GM23338 (cell line): ENCODE measurements at regions not wholly inside any gene's neighbourhood (a gene's known extent, or its start where the extent isn't known, plus 50 kb on each side); places are given as distances from the start of the nearest gene placed in this dataset.

Experiments used
- ATAC-seq: fragments of 200-7000 bp; cut with Tn5 transposase; 3 replicates; pipeline ENCODE4 v1.9.1; 2020
- DNase-seq: peaks from one replicate; pipeline ENCODE4 v3.0.0-alpha.2; 2015; ENCODE audit warnings: low spot score
- H2AFZ ChIP-seq: fragments of 200-600 bp; sonication (generic); 2 replicates; pipeline ENCODE4 v1.8.0; 2016; ENCODE audit warnings: antibody characterized with exemption, mild to moderate bottlenecking, moderate library complexity
- H3F3A ChIP-seq: fragments of 200-600 bp; sonication (generic); replicated peaks from 2 replicates; pipeline ENCODE4 v1.8.0; 2017; ENCODE audit warnings: antibody characterized with exemption, mixed run types, low read depth
- H3K27ac ChIP-seq: fragments of 200-600 bp; sonication (generic); 2 replicates; pipeline ENCODE4 v1.6.1; 2016; ENCODE audit warnings: low read depth
- H3K27me3 ChIP-seq: fragments of 200-600 bp; sonication (generic); 2 replicates; pipeline ENCODE4 v1.8.0; 2016; ENCODE audit warnings: mild to moderate bottlenecking, mixed run types, moderate library complexity; ENCODE audit not compliant: insufficient read depth
- H3K36me3 ChIP-seq: fragments of 200-600 bp; sonication (generic); 2 replicates; pipeline ENCODE4 v1.8.0; 2016; ENCODE audit warnings: mild to moderate bottlenecking; ENCODE audit not compliant: insufficient read depth
- H3K4me1 ChIP-seq: fragments of 200-600 bp; sonication (generic); 2 replicates; pipeline ENCODE4 v1.8.0; 2016; ENCODE audit warnings: mild to moderate bottlenecking, moderate library complexity; ENCODE audit not compliant: insufficient read depth
- H3K4me2 ChIP-seq: fragments of 200-600 bp; sonication (generic); 2 replicates; pipeline ENCODE4 v1.7.1; 2017; ENCODE audit warnings: mixed run types
- H3K4me3 ChIP-seq: fragments of 200-600 bp; sonication (generic); 2 replicates; pipeline ENCODE4 v1.6.1; 2016; ENCODE audit warnings: mixed run types
- H3K79me2 ChIP-seq: fragments of 200-600 bp; sonication (generic); replicated peaks from 2 replicates; pipeline ENCODE4 v1.8.0; 2017; ENCODE audit warnings: mild to moderate bottlenecking; ENCODE audit not compliant: insufficient read depth
- H3K9me2 ChIP-seq: fragments of 200-600 bp; sonication (generic); 2 replicates; pipeline ENCODE4 v1.8.0; 2017; ENCODE audit not compliant: insufficient read depth
- H4K20me1 ChIP-seq: fragments of 200-600 bp; sonication (generic); replicated peaks from 2 replicates; pipeline ENCODE4 v1.8.0; 2017; ENCODE audit warnings: mild to moderate bottlenecking; ENCODE audit not compliant: insufficient read depth
- H3K27ac Mint-ChIP-seq: 2 replicates; pipeline ENCODE4 v1.8.0; 2020; ENCODE audit warnings: inconsistent platforms, mild to moderate bottlenecking, moderate library complexity, mixed read lengths
- H3K27me3 Mint-ChIP-seq: 3 replicates; pipeline ENCODE4 v1.8.0; 2022; ENCODE audit warnings: low read depth, mild to moderate bottlenecking, moderate library complexity, mixed read lengths, inconsistent platforms; ENCODE audit not compliant: insufficient read depth, poor library complexity
- H3K36me3 Mint-ChIP-seq: 3 replicates; pipeline ENCODE4 v1.8.0; 2021; ENCODE audit warnings: low read depth, mild to moderate bottlenecking, inconsistent platforms, moderate library complexity, mixed read lengths
- H3K4me1 Mint-ChIP-seq: 3 replicates; pipeline ENCODE4 v1.8.0; 2020; ENCODE audit warnings: mild to moderate bottlenecking, inconsistent platforms, mixed read lengths
- H3K4me3 Mint-ChIP-seq: 3 replicates; pipeline ENCODE4 v1.8.0; 2021; ENCODE audit warnings: moderate library complexity, mild to moderate bottlenecking, inconsistent platforms, mixed read lengths
- H3K9me3 Mint-ChIP-seq: 3 replicates; pipeline ENCODE4 v1.8.0; 2020; ENCODE audit warnings: moderate library complexity, mild to moderate bottlenecking, inconsistent platforms, mixed read lengths
- CREB1 ChIP-seq: fragments of 250-450 bp; sonication (Bioruptor Pico); IDR thresholded peaks from 2 replicates; pipeline ENCODE4 v1.5.0; 2020; ENCODE audit warnings: low read depth, mild to moderate bottlenecking, moderate library complexity
- EZH2 ChIP-seq: fragments of 200-600 bp; sonication (generic); IDR thresholded peaks from one replicate; pipeline ENCODE4 v1.8.0; 2017; ENCODE audit warnings: antibody characterized with exemption, mild to moderate bottlenecking, low read depth; ENCODE audit not compliant: unreplicated experiment
- EZH2phosphoT487 ChIP-seq: fragments of 200-600 bp; sonication (generic); IDR thresholded peaks from one replicate; pipeline ENCODE4 v1.8.1; 2018; ENCODE audit warnings: antibody characterized with exemption; ENCODE audit not compliant: unreplicated experiment
- JUNB ChIP-seq: IDR thresholded peaks from one replicate; pipeline ENCODE4 v1.6.1; 2016; ENCODE audit warnings: antibody characterized with exemption; ENCODE audit not compliant: unreplicated experiment
- NANOG ChIP-seq: IDR thresholded peaks from 2 replicates; pipeline ENCODE4 v1.6.1; 2016; ENCODE audit warnings: antibody characterized with exemption, borderline replicate concordance
- POLR2AphosphoS5 ChIP-seq: IDR thresholded peaks from 2 replicates; pipeline ENCODE4 v1.6.1; 2016; ENCODE audit warnings: antibody characterized with exemption, low read depth
- STAT1 ChIP-seq: IDR thresholded peaks from one replicate; pipeline ENCODE4 v1.6.1; 2016; ENCODE audit warnings: antibody characterized with exemption; ENCODE audit not compliant: unreplicated experiment
- ZNF114 ChIP-seq: fragments of 250-450 bp; sonication (Bioruptor Pico); IDR thresholded peaks from 2 replicates; pipeline ENCODE4 v1.5.0; 2020; ENCODE audit warnings: mild to moderate bottlenecking, moderate library complexity
- ZNF331 ChIP-seq: fragments of 250-450 bp; sonication (Bioruptor Pico); IDR thresholded peaks from 2 replicates; pipeline ENCODE4 v1.5.0; 2020; ENCODE audit warnings: low read depth, mild to moderate bottlenecking, moderate library complexity
- TF ChIP-seq, protein P1 (sequence below): fragments of 250-450 bp; sonication (Bioruptor Pico); IDR thresholded peaks from 2 replicates; pipeline ENCODE4 v1.5.0; 2020; ENCODE audit warnings: mild to moderate bottlenecking, moderate library complexity
- TF ChIP-seq, protein P2 (sequence below): IDR thresholded peaks from one replicate; pipeline ENCODE4 v1.6.1; 2018; ENCODE audit warnings: antibody characterized with exemption; ENCODE audit not compliant: unreplicated experiment
- TF ChIP-seq, protein P3 (sequence below): IDR thresholded peaks from 2 replicates; pipeline ENCODE4 v1.6.1; 2016; ENCODE audit warnings: antibody characterized with exemption
- TF ChIP-seq, protein P4 (sequence below), 2 experiments: fragments of 200-600 bp in 1 of 2; sonication (generic) in 1 of 2; conservative IDR thresholded peaks; 2 replicates each; pipeline versions ENCODE4 v1.5.1 to v1.6.1; 2016 to 2017; ENCODE audit warnings: antibody characterized with exemption in 2 of 2, low read depth in 2 of 2, mild to moderate bottlenecking in 2 of 2, moderate library complexity in 1 of 2

DNA sequence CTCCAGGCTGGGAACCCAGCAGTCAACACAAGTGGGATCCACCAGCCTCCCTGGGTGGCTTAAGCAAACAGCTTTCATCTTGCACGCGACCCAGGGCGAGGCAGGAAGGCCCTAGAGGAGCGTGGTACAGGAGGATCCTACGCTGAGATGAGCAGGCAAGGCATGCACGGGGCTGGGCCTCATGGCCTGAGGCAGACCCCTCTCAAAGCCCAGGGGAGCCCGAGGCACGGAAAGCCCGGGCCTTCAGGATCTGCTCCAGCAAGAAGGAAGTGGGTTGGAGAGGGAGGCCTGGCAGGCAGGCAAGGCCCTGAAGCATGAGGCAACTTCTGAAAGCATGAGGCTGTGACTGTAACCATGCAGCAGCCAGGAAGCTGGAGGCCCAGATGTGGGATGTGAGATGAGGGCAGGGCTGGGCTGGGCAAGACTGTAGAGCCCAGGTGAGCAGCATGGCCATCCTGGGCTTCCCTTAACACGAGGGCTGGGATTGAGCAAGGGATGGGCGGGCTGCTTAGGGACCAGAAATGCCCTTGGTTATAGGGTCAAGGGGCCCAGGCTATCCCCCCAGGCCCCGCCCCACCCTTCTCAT lies 338.7 kb downstream of the C16orf95 start:
- no peak for DNase-seq
- H3K79me2 ChIP-seq = no peaks in the 10 kb centered on the region
- no peaks in the 10 kb centered on the region for H3K36me3 Mint-ChIP-seq
- no peaks in the 10 kb centered on the region for H3K36me3 ChIP-seq
- ATAC-seq = no peak
- no peak overlapping the region for H3K27ac Mint-ChIP-seq
- no peaks in the 10 kb centered on the region for H3K27me3 ChIP-seq
- no peak overlapping the region for H2AFZ ChIP-seq
- 0 out of 2 replicates have a peak, but pooled peaks cover 3% of the 10 kb centered on the region for H3K9me2 ChIP-seq
- peaks cover 3% of the 10 kb centered on the region; the same call in 2 of the 3 replicates for H3K9me3 Mint-ChIP-seq
- peaks cover 3% of the 10 kb centered on the region for H3K27me3 Mint-ChIP-seq
- no peaks in the 10 kb centered on the region for H3K4me1 ChIP-seq
- H3K4me3 ChIP-seq = no peak overlapping the region
- no peak overlapping the region for H3K4me3 Mint-ChIP-seq
- no peak overlapping the region for H3K27ac ChIP-seq
- no peaks in the 10 kb centered on the region for H3F3A ChIP-seq
- H4K20me1 ChIP-seq = no peaks in the 10 kb centered on the region
- H3K4me1 Mint-ChIP-seq = peaks cover 2% of the 10 kb centered on the region; the same call in 2 of the 3 replicates
- TF ChIP-seq, protein P1, sequence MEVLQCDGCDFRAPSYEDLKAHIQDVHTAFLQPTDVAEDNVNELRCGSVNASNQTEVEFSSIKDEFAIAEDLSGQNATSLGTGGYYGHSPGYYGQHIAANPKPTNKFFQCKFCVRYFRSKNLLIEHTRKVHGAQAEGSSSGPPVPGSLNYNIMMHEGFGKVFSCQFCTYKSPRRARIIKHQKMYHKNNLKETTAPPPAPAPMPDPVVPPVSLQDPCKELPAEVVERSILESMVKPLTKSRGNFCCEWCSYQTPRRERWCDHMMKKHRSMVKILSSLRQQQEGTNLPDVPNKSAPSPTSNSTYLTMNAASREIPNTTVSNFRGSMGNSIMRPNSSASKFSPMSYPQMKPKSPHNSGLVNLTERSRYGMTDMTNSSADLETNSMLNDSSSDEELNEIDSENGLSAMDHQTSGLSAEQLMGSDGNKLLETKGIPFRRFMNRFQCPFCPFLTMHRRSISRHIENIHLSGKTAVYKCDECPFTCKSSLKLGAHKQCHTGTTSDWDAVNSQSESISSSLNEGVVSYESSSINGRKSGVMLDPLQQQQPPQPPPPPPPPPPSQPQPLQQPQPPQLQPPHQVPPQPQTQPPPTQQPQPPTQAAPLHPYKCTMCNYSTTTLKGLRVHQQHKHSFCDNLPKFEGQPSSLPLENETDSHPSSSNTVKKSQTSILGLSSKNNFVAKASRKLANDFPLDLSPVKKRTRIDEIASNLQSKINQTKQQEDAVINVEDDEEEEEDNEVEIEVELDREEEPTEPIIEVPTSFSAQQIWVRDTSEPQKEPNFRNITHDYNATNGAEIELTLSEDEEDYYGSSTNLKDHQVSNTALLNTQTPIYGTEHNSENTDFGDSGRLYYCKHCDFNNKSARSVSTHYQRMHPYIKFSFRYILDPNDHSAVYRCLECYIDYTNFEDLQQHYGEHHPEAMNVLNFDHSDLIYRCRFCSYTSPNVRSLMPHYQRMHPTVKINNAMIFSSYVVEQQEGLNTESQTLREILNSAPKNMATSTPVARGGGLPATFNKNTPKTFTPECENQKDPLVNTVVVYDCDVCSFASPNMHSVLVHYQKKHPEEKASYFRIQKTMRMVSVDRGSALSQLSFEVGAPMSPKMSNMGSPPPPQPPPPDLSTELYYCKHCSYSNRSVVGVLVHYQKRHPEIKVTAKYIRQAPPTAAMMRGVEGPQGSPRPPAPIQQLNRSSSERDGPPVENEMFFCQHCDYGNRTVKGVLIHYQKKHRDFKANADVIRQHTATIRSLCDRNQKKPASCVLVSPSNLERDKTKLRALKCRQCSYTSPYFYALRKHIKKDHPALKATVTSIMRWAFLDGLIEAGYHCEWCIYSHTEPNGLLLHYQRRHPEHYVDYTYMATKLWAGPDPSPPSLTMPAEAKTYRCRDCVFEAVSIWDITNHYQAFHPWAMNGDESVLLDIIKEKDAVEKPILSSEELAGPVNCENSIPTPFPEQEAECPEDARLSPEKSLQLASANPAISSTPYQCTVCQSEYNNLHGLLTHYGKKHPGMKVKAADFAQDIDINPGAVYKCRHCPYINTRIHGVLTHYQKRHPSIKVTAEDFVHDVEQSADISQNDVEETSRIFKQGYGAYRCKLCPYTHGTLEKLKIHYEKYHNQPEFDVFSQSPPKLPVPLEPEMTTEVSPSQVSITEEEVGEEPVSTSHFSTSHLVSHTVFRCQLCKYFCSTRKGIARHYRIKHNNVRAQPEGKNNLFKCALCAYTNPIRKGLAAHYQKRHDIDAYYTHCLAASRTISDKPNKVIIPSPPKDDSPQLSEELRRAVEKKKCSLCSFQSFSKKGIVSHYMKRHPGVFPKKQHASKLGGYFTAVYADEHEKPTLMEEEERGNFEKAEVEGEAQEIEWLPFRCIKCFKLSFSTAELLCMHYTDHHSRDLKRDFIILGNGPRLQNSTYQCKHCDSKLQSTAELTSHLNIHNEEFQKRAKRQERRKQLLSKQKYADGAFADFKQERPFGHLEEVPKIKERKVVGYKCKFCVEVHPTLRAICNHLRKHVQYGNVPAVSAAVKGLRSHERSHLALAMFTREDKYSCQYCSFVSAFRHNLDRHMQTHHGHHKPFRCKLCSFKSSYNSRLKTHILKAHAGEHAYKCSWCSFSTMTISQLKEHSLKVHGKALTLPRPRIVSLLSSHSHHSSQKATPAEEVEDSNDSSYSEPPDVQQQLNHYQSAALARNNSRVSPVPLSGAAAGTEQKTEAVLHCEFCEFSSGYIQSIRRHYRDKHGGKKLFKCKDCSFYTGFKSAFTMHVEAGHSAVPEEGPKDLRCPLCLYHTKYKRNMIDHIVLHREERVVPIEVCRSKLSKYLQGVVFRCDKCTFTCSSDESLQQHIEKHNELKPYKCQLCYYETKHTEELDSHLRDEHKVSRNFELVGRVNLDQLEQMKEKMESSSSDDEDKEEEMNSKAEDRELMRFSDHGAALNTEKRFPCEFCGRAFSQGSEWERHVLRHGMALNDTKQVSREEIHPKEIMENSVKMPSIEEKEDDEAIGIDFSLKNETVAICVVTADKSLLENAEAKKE (CRISPR knock-in tag) = no peak
- no peak for TF ChIP-seq EZH2
- TF ChIP-seq, protein P2, sequence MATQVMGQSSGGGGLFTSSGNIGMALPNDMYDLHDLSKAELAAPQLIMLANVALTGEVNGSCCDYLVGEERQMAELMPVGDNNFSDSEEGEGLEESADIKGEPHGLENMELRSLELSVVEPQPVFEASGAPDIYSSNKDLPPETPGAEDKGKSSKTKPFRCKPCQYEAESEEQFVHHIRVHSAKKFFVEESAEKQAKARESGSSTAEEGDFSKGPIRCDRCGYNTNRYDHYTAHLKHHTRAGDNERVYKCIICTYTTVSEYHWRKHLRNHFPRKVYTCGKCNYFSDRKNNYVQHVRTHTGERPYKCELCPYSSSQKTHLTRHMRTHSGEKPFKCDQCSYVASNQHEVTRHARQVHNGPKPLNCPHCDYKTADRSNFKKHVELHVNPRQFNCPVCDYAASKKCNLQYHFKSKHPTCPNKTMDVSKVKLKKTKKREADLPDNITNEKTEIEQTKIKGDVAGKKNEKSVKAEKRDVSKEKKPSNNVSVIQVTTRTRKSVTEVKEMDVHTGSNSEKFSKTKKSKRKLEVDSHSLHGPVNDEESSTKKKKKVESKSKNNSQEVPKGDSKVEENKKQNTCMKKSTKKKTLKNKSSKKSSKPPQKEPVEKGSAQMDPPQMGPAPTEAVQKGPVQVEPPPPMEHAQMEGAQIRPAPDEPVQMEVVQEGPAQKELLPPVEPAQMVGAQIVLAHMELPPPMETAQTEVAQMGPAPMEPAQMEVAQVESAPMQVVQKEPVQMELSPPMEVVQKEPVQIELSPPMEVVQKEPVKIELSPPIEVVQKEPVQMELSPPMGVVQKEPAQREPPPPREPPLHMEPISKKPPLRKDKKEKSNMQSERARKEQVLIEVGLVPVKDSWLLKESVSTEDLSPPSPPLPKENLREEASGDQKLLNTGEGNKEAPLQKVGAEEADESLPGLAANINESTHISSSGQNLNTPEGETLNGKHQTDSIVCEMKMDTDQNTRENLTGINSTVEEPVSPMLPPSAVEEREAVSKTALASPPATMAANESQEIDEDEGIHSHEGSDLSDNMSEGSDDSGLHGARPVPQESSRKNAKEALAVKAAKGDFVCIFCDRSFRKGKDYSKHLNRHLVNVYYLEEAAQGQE = no peak
- TF ChIP-seq STAT1 = no peak
- no peak for TF ChIP-seq NANOG
- TF ChIP-seq, protein P3, sequence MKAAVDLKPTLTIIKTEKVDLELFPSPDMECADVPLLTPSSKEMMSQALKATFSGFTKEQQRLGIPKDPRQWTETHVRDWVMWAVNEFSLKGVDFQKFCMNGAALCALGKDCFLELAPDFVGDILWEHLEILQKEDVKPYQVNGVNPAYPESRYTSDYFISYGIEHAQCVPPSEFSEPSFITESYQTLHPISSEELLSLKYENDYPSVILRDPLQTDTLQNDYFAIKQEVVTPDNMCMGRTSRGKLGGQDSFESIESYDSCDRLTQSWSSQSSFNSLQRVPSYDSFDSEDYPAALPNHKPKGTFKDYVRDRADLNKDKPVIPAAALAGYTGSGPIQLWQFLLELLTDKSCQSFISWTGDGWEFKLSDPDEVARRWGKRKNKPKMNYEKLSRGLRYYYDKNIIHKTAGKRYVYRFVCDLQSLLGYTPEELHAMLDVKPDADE = no peak
- TF ChIP-seq, protein P4, sequence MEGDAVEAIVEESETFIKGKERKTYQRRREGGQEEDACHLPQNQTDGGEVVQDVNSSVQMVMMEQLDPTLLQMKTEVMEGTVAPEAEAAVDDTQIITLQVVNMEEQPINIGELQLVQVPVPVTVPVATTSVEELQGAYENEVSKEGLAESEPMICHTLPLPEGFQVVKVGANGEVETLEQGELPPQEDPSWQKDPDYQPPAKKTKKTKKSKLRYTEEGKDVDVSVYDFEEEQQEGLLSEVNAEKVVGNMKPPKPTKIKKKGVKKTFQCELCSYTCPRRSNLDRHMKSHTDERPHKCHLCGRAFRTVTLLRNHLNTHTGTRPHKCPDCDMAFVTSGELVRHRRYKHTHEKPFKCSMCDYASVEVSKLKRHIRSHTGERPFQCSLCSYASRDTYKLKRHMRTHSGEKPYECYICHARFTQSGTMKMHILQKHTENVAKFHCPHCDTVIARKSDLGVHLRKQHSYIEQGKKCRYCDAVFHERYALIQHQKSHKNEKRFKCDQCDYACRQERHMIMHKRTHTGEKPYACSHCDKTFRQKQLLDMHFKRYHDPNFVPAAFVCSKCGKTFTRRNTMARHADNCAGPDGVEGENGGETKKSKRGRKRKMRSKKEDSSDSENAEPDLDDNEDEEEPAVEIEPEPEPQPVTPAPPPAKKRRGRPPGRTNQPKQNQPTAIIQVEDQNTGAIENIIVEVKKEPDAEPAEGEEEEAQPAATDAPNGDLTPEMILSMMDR (conservative IDR thresholded peaks at IDR 0.05; ENCODE audit: low read depth in 2 of 2) = no peak
- no peak for TF ChIP-seq POLR2AphosphoS5
- TF ChIP-seq JUNB = no peak
- TF ChIP-seq CREB1 (CRISPR knock-in tag) = no peak
- TF ChIP-seq EZH2phosphoT487 = no peak
- no peak for TF ChIP-seq ZNF331 (CRISPR knock-in tag)
- TF ChIP-seq ZNF114 (CRISPR knock-in tag) = no peak
- no peak overlapping the region for H3K4me2 ChIP-seq
